ENCODE measurements at regions not wholly inside any gene's neighbourhood (a gene's known extent, or its start where the extent isn't known, plus 50 kb on each side); places are given as distances from the start of the nearest gene placed in this dataset.

GRCh38 chr1:181911715-181912114 lies 149.8 kb downstream of the ZNF648 start:
- TF ChIP-seq CTCF (conservative IDR thresholded peaks at IDR 0.05 in 1 of 2, IDR thresholded peaks at IDR 0.05 in 1 of 2; ENCODE audit: extremely low read depth in 1 of 2, insufficient read depth in 1 of 2, low read depth in 1 of 2, low read length in 2 of 2) (no peak), EZH2 (IDR thresholded peaks at IDR 0.05; ENCODE audit: borderline replicate concordance, low read length) (no peak)
